ENCODE measurements at regions not wholly inside any gene's neighbourhood (a gene's known extent, or its start where the extent isn't known, plus 50 kb on each side); places are given as distances from the start of the nearest gene placed in this dataset.

GRCh38 chr3:177358977-177359592 is 161.8 kb upstream of the TBL1XR1 start (continued):
- TF ChIP-seq ZBTB4 (CRISPR knock-in tag; IDR thresholded peaks at IDR 0.05; ENCODE audit: borderline replicate concordance), result no peak
- no peak for TF ChIP-seq ZKSCAN1 (IDR thresholded peaks at IDR 0.05; ENCODE audit: low read length)
- no peak for TF ChIP-seq KDM6A (CRISPR knock-in tag; IDR thresholded peaks at IDR 0.05; ENCODE audit: low read depth)
- TF ChIP-seq ZFP90 (CRISPR knock-in tag; IDR thresholded peaks at IDR 0.05; ENCODE audit: borderline replicate concordance), result peak; percentile 66; the same call in 1 of the 2 replicates
- no peak for TF ChIP-seq FOXP1 (IDR thresholded peaks at IDR 0.05)
- TF ChIP-seq FOXP1 (CRISPR knock-in tag; IDR thresholded peaks at IDR 0.05), result no peak
- TF ChIP-seq, protein P1, sequence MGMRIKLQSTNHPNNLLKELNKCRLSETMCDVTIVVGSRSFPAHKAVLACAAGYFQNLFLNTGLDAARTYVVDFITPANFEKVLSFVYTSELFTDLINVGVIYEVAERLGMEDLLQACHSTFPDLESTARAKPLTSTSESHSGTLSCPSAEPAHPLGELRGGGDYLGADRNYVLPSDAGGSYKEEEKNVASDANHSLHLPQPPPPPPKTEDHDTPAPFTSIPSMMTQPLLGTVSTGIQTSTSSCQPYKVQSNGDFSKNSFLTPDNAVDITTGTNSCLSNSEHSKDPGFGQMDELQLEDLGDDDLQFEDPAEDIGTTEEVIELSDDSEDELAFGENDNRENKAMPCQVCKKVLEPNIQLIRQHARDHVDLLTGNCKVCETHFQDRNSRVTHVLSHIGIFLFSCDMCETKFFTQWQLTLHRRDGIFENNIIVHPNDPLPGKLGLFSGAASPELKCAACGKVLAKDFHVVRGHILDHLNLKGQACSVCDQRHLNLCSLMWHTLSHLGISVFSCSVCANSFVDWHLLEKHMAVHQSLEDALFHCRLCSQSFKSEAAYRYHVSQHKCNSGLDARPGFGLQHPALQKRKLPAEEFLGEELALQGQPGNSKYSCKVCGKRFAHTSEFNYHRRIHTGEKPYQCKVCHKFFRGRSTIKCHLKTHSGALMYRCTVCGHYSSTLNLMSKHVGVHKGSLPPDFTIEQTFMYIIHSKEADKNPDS (CRISPR knock-in tag; IDR thresholded peaks at IDR 0.05), result no peak; the same call in 1 of the 2 replicates
- no peak for TF ChIP-seq ZNF234 (CRISPR knock-in tag; conservative IDR thresholded peaks at IDR 0.05)
- no peak for TF ChIP-seq POLR2AphosphoS5 (IDR thresholded peaks at IDR 0.05; ENCODE audit: low read depth, low read length)
- TF ChIP-seq, protein P2, sequence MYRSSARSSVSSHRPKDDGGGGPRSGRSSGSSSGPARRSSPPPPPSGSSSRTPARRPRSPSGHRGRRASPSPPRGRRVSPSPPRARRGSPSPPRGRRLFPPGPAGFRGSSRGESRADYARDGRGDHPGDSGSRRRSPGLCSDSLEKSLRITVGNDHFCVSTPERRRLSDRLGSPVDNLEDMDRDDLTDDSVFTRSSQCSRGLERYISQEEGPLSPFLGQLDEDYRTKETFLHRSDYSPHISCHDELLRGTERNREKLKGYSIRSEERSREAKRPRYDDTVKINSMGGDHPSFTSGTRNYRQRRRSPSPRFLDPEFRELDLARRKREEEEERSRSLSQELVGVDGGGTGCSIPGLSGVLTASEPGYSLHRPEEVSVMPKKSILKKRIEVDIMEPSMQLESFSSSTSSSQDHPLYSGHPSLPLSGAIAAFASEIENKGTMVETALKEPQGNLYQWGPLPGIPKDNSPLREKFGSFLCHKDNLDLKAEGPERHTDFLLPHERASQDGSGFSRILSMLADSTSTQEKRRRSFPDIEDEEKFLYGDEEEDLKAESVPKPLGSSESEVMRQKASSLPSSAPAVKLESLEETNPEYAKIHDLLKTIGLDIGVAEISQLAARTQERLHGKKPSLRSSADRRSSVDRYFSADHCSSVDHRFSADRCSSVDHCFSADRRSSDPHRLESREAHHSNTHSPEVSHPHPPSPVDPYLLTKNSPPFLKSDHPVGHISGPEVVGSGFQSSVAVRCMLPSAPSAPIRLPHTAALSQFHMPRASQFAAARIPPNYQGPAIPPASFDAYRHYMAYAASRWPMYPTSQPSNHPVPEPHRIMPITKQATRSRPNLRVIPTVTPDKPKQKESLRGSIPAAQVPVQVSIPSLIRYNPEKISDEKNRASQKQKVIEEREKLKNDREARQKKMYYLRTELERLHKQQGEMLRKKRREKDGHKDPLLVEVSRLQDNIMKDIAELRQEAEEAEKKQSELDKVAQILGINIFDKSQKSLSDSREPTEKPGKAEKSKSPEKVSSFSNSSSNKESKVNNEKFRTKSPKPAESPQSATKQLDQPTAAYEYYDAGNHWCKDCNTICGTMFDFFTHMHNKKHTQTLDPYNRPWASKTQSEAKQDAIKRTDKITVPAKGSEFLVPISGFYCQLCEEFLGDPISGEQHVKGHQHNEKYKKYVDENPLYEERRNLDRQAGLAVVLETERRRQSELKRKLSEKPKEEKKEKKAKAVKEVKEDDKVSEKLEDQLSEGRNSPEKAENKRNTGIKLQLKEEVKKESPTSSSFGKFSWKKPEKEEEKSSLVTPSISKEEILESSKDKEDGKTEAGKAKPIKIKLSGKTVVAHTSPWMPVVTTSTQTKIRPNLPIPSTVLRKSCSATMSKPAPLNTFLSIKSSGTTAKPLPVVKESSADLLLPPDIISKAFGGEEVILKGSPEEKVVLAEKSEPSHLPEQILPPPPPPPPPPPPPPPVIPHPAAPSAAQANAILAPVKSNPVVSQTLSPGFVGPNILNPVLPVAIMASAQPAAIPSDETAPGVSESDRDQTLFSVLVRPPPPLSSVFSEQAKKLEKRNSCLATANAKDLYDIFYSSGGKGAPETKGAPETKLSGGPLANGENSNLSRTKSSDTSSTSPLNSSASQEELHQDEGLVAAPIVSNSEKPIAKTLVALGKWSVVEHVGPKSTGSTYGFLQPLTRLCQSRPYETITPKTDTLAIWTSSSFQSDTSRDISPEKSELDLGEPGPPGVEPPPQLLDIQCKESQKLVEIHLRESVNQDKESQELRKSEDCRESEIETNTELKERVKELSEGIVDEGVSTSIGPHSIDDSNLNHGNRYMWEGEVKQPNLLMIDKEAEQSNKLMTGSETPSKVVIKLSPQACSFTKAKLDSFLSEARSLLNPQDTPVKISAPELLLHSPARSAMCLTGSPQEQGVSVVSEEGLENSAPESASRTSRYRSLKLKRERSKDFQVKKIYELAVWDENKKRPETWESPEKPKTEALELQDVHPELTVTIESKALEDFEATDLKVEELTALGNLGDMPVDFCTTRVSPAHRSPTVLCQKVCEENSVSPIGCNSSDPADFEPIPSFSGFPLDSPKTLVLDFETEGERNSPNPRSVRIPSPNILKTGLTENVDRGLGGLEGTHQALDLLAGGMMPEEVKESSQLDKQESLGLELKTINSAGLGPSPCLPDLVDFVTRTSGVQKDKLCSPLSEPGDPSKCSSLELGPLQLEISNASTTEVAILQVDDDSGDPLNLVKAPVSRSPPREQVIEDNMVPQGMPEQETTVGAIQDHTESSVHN (CRISPR knock-in tag; IDR thresholded peaks at IDR 0.05), result no peak
- no peak for TF ChIP-seq PRPF4 (IDR thresholded peaks at IDR 0.05; ENCODE audit: low read depth, low read length, poor library complexity, severe bottlenecking)
- TF ChIP-seq, protein P3, sequence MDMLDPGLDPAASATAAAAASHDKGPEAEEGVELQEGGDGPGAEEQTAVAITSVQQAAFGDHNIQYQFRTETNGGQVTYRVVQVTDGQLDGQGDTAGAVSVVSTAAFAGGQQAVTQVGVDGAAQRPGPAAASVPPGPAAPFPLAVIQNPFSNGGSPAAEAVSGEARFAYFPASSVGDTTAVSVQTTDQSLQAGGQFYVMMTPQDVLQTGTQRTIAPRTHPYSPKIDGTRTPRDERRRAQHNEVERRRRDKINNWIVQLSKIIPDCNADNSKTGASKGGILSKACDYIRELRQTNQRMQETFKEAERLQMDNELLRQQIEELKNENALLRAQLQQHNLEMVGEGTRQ (IDR thresholded peaks at IDR 0.05; ENCODE audit: low read depth, low read length), result peak; percentile 16; the same call in 1 of the 2 replicates
- TF ChIP-seq, protein P3 (CRISPR knock-in tag; IDR thresholded peaks at IDR 0.05; ENCODE audit: borderline replicate concordance), result no peak
- peak; percentile 96 for TF ChIP-seq MAX (IDR thresholded peaks at IDR 0.05)
